GM23338 (cell line): ENCODE measurements at regions not wholly inside any gene's neighbourhood (a gene's known extent, or its start where the extent isn't known, plus 50 kb on each side); places are given as distances from the start of the nearest gene placed in this dataset.
"Not testable (repeated sequence)": the region's sequence is repeated elsewhere in the genome, so short reads cannot be mapped to it uniquely, and the experiment has no call there.

Experiments used
- ATAC-seq: fragments of 200-7000 bp; cut with Tn5 transposase; 3 replicates; pipeline ENCODE4 v1.9.1; 2020
- DNase-seq: peaks from one replicate; pipeline ENCODE4 v3.0.0-alpha.2; 2015; ENCODE audit warnings: low spot score
- H2AFZ ChIP-seq: fragments of 200-600 bp; sonication (generic); 2 replicates; pipeline ENCODE4 v1.8.0; 2016; ENCODE audit warnings: antibody characterized with exemption, mild to moderate bottlenecking, moderate library complexity
- H3F3A ChIP-seq: fragments of 200-600 bp; sonication (generic); replicated peaks from 2 replicates; pipeline ENCODE4 v1.8.0; 2017; ENCODE audit warnings: antibody characterized with exemption, mixed run types, low read depth
- H3K27ac ChIP-seq: fragments of 200-600 bp; sonication (generic); 2 replicates; pipeline ENCODE4 v1.6.1; 2016; ENCODE audit warnings: low read depth
- H3K27me3 ChIP-seq: fragments of 200-600 bp; sonication (generic); 2 replicates; pipeline ENCODE4 v1.8.0; 2016; ENCODE audit warnings: mild to moderate bottlenecking, mixed run types, moderate library complexity; ENCODE audit not compliant: insufficient read depth
- H3K36me3 ChIP-seq: fragments of 200-600 bp; sonication (generic); 2 replicates; pipeline ENCODE4 v1.8.0; 2016; ENCODE audit warnings: mild to moderate bottlenecking; ENCODE audit not compliant: insufficient read depth
- H3K4me1 ChIP-seq: fragments of 200-600 bp; sonication (generic); 2 replicates; pipeline ENCODE4 v1.8.0; 2016; ENCODE audit warnings: mild to moderate bottlenecking, moderate library complexity; ENCODE audit not compliant: insufficient read depth
- H3K4me2 ChIP-seq: fragments of 200-600 bp; sonication (generic); 2 replicates; pipeline ENCODE4 v1.7.1; 2017; ENCODE audit warnings: mixed run types
- H3K4me3 ChIP-seq: fragments of 200-600 bp; sonication (generic); 2 replicates; pipeline ENCODE4 v1.6.1; 2016; ENCODE audit warnings: mixed run types
- H3K79me2 ChIP-seq: fragments of 200-600 bp; sonication (generic); replicated peaks from 2 replicates; pipeline ENCODE4 v1.8.0; 2017; ENCODE audit warnings: mild to moderate bottlenecking; ENCODE audit not compliant: insufficient read depth
- H3K9me2 ChIP-seq: fragments of 200-600 bp; sonication (generic); 2 replicates; pipeline ENCODE4 v1.8.0; 2017; ENCODE audit not compliant: insufficient read depth
- H4K20me1 ChIP-seq: fragments of 200-600 bp; sonication (generic); replicated peaks from 2 replicates; pipeline ENCODE4 v1.8.0; 2017; ENCODE audit warnings: mild to moderate bottlenecking; ENCODE audit not compliant: insufficient read depth
- H3K27ac Mint-ChIP-seq: 2 replicates; pipeline ENCODE4 v1.8.0; 2020; ENCODE audit warnings: inconsistent platforms, mild to moderate bottlenecking, moderate library complexity, mixed read lengths
- H3K27me3 Mint-ChIP-seq: 3 replicates; pipeline ENCODE4 v1.8.0; 2022; ENCODE audit warnings: low read depth, mild to moderate bottlenecking, moderate library complexity, mixed read lengths, inconsistent platforms; ENCODE audit not compliant: insufficient read depth, poor library complexity
- H3K36me3 Mint-ChIP-seq: 3 replicates; pipeline ENCODE4 v1.8.0; 2021; ENCODE audit warnings: low read depth, mild to moderate bottlenecking, inconsistent platforms, moderate library complexity, mixed read lengths
- H3K4me1 Mint-ChIP-seq: 3 replicates; pipeline ENCODE4 v1.8.0; 2020; ENCODE audit warnings: mild to moderate bottlenecking, inconsistent platforms, mixed read lengths
- H3K4me3 Mint-ChIP-seq: 3 replicates; pipeline ENCODE4 v1.8.0; 2021; ENCODE audit warnings: moderate library complexity, mild to moderate bottlenecking, inconsistent platforms, mixed read lengths
- H3K9me3 Mint-ChIP-seq: 3 replicates; pipeline ENCODE4 v1.8.0; 2020; ENCODE audit warnings: moderate library complexity, mild to moderate bottlenecking, inconsistent platforms, mixed read lengths
- EZH2 ChIP-seq: fragments of 200-600 bp; sonication (generic); IDR thresholded peaks from one replicate; pipeline ENCODE4 v1.8.0; 2017; ENCODE audit warnings: antibody characterized with exemption, mild to moderate bottlenecking, low read depth; ENCODE audit not compliant: unreplicated experiment
- JUNB ChIP-seq: IDR thresholded peaks from one replicate; pipeline ENCODE4 v1.6.1; 2016; ENCODE audit warnings: antibody characterized with exemption; ENCODE audit not compliant: unreplicated experiment
- STAT1 ChIP-seq: IDR thresholded peaks from one replicate; pipeline ENCODE4 v1.6.1; 2016; ENCODE audit warnings: antibody characterized with exemption; ENCODE audit not compliant: unreplicated experiment
- ZNF114 ChIP-seq: fragments of 250-450 bp; sonication (Bioruptor Pico); IDR thresholded peaks from 2 replicates; pipeline ENCODE4 v1.5.0; 2020; ENCODE audit warnings: mild to moderate bottlenecking, moderate library complexity
- ZNF331 ChIP-seq: fragments of 250-450 bp; sonication (Bioruptor Pico); IDR thresholded peaks from 2 replicates; pipeline ENCODE4 v1.5.0; 2020; ENCODE audit warnings: low read depth, mild to moderate bottlenecking, moderate library complexity
- TF ChIP-seq, protein P1 (sequence below): fragments of 250-450 bp; sonication (Bioruptor Pico); IDR thresholded peaks from 2 replicates; pipeline ENCODE4 v1.5.0; 2020; ENCODE audit warnings: mild to moderate bottlenecking, moderate library complexity
- TF ChIP-seq, protein P2 (sequence below), 2 experiments: fragments of 200-600 bp in 1 of 2; sonication (generic) in 1 of 2; conservative IDR thresholded peaks; 2 replicates each; pipeline versions ENCODE4 v1.5.1 to v1.6.1; 2016 to 2017; ENCODE audit warnings: antibody characterized with exemption in 2 of 2, low read depth in 2 of 2, mild to moderate bottlenecking in 2 of 2, moderate library complexity in 1 of 2
- TF ChIP-seq, protein P3 (sequence below): IDR thresholded peaks from 2 replicates; pipeline ENCODE4 v1.6.1; 2016; ENCODE audit warnings: antibody characterized with exemption

DNA sequence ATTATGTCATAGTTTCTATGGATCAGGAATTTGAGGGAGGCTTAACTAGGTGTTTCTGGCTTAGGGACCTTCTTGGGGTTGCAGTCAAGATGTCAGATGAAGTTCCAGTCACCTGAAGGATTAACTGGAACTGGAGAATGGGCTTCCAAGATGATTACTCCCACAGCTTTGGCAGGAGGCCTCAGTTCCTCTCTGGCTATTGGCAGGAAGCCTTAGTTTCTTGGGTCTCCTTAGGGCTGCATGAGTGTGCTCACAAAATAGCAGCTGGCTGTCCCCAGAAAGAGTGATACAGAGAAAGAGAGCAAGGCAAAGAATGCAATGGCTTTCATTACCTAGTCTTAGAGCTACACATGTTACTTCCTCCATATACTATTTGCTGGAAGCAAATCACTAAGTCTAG is 138.1 kb upstream of the TLE4 start (continued):
- TF ChIP-seq, protein P1, sequence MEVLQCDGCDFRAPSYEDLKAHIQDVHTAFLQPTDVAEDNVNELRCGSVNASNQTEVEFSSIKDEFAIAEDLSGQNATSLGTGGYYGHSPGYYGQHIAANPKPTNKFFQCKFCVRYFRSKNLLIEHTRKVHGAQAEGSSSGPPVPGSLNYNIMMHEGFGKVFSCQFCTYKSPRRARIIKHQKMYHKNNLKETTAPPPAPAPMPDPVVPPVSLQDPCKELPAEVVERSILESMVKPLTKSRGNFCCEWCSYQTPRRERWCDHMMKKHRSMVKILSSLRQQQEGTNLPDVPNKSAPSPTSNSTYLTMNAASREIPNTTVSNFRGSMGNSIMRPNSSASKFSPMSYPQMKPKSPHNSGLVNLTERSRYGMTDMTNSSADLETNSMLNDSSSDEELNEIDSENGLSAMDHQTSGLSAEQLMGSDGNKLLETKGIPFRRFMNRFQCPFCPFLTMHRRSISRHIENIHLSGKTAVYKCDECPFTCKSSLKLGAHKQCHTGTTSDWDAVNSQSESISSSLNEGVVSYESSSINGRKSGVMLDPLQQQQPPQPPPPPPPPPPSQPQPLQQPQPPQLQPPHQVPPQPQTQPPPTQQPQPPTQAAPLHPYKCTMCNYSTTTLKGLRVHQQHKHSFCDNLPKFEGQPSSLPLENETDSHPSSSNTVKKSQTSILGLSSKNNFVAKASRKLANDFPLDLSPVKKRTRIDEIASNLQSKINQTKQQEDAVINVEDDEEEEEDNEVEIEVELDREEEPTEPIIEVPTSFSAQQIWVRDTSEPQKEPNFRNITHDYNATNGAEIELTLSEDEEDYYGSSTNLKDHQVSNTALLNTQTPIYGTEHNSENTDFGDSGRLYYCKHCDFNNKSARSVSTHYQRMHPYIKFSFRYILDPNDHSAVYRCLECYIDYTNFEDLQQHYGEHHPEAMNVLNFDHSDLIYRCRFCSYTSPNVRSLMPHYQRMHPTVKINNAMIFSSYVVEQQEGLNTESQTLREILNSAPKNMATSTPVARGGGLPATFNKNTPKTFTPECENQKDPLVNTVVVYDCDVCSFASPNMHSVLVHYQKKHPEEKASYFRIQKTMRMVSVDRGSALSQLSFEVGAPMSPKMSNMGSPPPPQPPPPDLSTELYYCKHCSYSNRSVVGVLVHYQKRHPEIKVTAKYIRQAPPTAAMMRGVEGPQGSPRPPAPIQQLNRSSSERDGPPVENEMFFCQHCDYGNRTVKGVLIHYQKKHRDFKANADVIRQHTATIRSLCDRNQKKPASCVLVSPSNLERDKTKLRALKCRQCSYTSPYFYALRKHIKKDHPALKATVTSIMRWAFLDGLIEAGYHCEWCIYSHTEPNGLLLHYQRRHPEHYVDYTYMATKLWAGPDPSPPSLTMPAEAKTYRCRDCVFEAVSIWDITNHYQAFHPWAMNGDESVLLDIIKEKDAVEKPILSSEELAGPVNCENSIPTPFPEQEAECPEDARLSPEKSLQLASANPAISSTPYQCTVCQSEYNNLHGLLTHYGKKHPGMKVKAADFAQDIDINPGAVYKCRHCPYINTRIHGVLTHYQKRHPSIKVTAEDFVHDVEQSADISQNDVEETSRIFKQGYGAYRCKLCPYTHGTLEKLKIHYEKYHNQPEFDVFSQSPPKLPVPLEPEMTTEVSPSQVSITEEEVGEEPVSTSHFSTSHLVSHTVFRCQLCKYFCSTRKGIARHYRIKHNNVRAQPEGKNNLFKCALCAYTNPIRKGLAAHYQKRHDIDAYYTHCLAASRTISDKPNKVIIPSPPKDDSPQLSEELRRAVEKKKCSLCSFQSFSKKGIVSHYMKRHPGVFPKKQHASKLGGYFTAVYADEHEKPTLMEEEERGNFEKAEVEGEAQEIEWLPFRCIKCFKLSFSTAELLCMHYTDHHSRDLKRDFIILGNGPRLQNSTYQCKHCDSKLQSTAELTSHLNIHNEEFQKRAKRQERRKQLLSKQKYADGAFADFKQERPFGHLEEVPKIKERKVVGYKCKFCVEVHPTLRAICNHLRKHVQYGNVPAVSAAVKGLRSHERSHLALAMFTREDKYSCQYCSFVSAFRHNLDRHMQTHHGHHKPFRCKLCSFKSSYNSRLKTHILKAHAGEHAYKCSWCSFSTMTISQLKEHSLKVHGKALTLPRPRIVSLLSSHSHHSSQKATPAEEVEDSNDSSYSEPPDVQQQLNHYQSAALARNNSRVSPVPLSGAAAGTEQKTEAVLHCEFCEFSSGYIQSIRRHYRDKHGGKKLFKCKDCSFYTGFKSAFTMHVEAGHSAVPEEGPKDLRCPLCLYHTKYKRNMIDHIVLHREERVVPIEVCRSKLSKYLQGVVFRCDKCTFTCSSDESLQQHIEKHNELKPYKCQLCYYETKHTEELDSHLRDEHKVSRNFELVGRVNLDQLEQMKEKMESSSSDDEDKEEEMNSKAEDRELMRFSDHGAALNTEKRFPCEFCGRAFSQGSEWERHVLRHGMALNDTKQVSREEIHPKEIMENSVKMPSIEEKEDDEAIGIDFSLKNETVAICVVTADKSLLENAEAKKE (CRISPR knock-in tag), result no peak

DNA sequence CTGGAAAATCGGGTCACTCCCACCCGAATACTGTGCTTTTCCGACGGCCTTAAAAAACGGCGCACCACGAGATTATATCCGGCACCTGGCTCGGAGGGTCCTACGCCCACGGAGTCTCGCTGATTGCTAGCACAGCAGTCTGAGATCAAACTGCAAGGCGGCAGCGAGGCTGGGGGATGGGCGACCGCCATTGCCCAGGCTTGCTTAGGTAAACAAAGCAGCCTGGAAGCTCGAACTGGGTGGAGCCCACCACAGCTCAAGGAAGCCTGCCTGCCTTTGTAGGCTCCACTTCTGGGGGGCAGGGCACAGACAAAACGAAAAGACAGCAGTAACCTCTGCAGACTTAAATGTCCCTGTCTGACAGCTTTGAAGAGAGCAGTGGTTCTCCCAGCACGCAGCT is 132.5 kb upstream of the TLE4 start:
- not testable (repeated sequence) for H3K4me1 Mint-ChIP-seq, H3K36me3 Mint-ChIP-seq, H3K27ac ChIP-seq, H3K27ac Mint-ChIP-seq, H3K9me2 ChIP-seq, H3K36me3 ChIP-seq, H3K9me3 Mint-ChIP-seq, H3K27me3 ChIP-seq, H3F3A ChIP-seq, H3K27me3 Mint-ChIP-seq, H3K79me2 ChIP-seq, H3K4me1 ChIP-seq, H4K20me1 ChIP-seq, ATAC-seq
- DNase-seq, result peak; percentile 42
- peak overlapping the region; percentile 25 for H2AFZ ChIP-seq
- peak overlapping the region; percentile 78 for H3K4me3 Mint-ChIP-seq
- peak overlapping the region; percentile 81 for H3K4me2 ChIP-seq
- peak overlapping the region; percentile 68 for H3K4me3 ChIP-seq

DNA sequence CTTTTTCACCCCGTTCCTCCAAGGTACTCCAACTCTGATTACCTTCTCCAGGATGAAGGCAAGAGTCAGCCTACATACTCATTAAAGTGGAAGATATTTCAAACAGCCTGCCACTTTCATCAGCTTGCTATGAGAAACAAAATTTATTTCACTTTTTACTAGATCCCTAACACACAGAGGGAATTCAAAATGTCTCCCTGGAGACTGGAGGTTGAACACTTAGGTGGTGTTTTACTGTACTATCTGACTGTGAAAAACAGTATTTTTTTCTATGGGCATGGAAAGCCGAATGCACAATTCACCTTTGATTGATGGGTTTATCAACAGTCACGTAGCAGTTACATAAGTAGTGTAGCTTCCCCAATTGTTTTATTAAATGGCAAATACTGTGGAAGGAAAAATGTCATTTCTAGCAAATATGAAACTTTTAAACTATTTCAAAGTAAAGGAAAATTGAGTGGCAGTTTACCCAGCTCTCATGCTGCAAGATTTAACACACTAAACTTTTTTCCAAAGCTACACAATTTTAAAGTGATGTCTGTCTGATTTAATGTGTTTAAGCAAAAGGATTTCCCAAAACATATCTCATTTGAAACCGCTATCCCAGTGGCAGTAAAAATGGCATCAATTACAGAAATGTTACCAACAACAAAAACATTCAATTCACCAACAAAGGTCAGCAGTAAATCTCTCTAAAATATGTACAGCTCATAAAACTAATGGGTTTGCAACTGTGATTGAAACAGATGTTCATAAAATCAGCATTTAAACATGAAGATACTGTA is 125.0 kb upstream of the TLE4 start:
- Mint-ChIP-seq H3K36me3 (no peaks in the 10 kb centered on the region), H3K9me3 (no peaks in the 10 kb centered on the region), H3K4me1 (peaks cover 5% of the 10 kb centered on the region; the same call in 1 of the 3 replicates), H3K27ac (no peak overlapping the region), H3K4me3 (no peak overlapping the region), H3K27me3 (no peaks in the 10 kb centered on the region)
- no peak for ATAC-seq
- Histone ChIP-seq H3K4me3 (no peak overlapping the region), H3K4me2 (no peak overlapping the region), H2AFZ (no peak overlapping the region), H3F3A (no peaks in the 10 kb centered on the region), H3K27ac (no peak overlapping the region), H3K27me3 (no peaks in the 10 kb centered on the region), H3K9me2 (no peaks in the 10 kb centered on the region), H3K79me2 (no peaks in the 10 kb centered on the region), H3K4me1 (peaks cover 6% of the 10 kb centered on the region), H4K20me1 (no peaks in the 10 kb centered on the region), H3K36me3 (no peaks in the 10 kb centered on the region)
- no peak for DNase-seq
- no peak for TF ChIP-seq EZH2
- TF ChIP-seq, protein P2, sequence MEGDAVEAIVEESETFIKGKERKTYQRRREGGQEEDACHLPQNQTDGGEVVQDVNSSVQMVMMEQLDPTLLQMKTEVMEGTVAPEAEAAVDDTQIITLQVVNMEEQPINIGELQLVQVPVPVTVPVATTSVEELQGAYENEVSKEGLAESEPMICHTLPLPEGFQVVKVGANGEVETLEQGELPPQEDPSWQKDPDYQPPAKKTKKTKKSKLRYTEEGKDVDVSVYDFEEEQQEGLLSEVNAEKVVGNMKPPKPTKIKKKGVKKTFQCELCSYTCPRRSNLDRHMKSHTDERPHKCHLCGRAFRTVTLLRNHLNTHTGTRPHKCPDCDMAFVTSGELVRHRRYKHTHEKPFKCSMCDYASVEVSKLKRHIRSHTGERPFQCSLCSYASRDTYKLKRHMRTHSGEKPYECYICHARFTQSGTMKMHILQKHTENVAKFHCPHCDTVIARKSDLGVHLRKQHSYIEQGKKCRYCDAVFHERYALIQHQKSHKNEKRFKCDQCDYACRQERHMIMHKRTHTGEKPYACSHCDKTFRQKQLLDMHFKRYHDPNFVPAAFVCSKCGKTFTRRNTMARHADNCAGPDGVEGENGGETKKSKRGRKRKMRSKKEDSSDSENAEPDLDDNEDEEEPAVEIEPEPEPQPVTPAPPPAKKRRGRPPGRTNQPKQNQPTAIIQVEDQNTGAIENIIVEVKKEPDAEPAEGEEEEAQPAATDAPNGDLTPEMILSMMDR (conservative IDR thresholded peaks at IDR 0.05; ENCODE audit: low read depth in 2 of 2), result no peak
- TF ChIP-seq ZNF331 (CRISPR knock-in tag), result no peak
- no peak for TF ChIP-seq STAT1
- TF ChIP-seq ZNF114, result no peak
- TF ChIP-seq, protein P3, sequence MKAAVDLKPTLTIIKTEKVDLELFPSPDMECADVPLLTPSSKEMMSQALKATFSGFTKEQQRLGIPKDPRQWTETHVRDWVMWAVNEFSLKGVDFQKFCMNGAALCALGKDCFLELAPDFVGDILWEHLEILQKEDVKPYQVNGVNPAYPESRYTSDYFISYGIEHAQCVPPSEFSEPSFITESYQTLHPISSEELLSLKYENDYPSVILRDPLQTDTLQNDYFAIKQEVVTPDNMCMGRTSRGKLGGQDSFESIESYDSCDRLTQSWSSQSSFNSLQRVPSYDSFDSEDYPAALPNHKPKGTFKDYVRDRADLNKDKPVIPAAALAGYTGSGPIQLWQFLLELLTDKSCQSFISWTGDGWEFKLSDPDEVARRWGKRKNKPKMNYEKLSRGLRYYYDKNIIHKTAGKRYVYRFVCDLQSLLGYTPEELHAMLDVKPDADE, result no peak
- no peak for TF ChIP-seq JUNB
